Stimulated activated CD4-positive, alpha-beta T cell treated with anti-CD3 and anti-CD28 coated beads, Interleukin-15, amount 100 ng/mL, for 24 hours (primary cell): ENCODE measurements at regions not wholly inside any gene's neighbourhood (a gene's known extent, or its start where the extent isn't known, plus 50 kb on each side); places are given as distances from the start of the nearest gene placed in this dataset.

Source experiments
- DNase-seq: peaks from one replicate; pipeline ENCODE4 v3.0.0-alpha.2; 2020

DNA sequence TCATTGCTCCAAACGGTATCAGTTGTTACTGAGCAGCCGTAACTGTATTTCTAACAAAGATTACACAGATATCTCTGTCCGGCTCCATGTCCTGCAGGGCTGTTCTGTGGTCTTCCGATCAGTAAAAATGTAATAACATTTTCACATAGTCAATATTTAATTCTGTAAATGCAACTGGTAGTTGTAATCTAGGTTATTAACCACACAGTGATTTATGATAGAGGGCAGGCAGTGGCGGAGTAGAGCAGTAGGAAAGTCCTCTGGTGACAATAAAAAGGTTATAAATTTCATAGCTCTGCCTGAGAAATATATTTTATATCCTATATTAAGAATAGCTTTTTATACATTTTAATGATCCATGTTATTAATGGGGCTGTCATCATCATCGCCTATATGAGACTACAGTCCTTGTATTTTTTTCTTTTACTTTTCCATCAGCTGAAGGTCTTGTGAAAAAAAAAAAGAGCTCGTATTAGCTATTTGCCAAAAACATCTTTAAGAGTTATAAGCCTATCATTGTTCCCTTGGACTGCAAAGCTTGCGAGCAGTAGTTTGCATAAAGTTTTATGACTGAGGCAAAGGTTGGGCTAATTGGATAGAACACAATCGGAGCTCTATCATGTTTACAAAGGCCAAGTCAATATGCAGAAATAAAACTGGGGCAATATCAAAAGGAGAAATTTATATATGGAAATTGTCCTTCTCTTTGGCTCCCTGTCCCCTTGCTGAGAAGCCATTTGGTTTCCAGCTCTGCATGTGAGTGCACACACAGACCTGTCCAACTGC is 648.0 kb downstream of the IRX1 start:
- no peak for DNase-seq

DNA sequence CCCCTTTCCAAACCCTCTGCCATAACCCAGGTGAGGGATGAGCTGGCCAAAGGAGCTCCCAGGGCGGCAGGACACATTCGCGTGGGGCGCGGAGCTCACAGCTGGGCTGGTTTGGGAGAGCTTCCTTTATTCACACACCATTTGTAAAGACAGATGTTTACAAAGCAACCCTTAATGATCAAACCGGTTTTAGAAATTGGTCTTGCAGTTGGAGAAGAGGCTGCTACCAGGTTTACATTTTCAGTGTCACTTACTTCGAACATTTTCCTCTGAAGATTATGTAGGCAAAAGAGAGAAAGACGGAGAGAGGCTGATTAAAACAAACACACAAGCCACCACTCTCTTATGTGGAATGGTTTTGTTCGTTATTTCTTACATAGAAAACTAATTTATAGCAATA is 648.7 kb downstream of the IRX1 start:
- no peak for DNase-seq

DNA sequence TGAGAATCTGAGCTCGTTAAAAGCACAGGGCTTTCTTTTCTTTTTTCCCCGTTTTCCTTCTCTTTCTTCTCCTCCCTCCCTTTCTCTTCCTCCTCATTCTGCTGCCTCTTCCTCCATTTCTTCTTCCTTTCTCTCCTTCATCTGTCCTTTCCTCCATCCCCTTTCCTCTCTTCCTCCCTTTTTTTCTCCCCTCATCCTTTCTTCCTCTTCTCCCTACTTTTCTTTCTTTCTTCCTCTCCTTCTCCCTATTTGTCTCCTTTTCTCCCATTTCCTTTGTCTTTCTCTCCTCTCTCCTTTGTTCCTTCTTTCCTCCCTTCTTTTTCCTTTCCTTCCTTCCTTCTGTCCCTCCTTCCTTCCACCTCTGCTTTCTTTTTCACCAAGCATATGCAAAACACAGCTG is 649.4 kb downstream of the IRX1 start:
- no peak for DNase-seq

DNA sequence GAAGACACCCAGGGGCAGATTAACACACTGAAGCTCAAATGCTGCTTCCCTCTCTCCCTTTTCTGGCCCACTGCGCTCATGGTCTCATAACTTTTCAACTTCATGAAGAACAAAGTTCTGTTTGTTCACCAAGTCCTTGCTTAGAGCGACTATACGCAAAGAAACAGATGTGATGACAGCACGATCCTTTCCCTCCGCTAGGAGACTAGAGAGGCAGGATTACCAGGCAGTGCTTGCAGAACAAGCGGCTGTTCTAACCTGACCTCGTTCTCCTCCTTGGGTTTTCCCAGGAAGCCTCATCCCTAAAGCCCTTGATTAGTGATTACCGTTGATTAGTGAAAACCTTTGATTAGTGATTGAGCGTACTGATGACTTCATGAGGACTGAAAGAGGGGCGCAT is 649.9 kb downstream of the IRX1 start:
- DNase-seq: no peak

DNA sequence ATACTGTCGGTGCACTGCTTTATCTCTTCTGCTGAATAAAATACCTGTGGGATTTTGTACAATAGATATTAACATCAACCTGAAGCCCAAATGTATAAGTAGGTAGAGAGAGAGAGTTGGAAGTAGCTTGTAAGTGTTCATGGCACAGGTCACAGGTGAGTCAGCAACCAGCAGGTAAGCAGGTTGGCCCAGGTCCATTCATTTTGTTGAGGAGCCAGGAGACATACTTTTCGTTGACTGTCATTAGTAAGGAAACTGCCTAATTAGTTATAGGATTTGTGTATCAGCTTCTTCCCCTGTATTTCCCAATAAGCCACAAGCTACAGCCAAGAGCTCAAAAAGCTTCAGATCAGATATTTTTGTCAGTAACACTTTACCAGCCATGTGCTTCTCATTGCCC is 650.8 kb downstream of the IRX1 start:
- DNase-seq: no peak

DNA sequence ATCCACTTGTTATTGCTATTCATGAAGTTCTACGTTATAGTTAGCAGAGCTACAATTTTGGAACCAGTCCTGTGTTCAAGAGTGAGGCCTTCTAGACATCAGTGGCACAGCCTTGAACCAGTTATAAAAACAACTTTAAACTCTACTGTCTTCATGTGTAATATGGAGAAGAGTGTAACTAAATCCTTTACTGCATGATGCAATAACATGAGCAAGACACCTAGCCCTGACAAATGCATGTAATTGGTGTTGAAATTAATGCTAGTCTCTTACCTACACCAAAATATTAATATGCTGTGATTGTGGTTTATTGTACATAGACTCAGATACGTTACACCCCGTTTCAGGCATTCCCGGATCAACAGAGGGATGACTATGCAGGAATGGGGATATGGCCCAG is 654.6 kb downstream of the IRX1 start:
- no peak for DNase-seq

DNA sequence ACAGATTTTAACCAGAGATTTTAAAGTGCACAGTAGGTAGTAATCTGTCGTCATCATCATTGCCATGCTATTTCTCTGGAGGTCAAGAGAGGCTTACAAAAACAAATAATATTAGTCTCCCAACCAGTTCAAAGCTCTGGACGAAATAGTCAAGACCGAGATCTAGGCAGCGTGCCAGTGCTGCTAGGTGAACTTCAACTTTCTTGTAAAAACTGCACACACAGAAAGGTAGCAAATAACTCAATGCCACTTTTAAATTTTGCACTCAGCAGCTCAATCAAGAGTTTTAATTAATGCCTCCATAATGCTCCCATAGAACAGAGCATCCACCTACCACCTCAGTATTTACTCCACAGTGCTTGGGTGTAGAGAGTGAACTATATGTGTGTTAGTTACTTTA is 656.8 kb downstream of the IRX1 start:
- no peak for DNase-seq

DNA sequence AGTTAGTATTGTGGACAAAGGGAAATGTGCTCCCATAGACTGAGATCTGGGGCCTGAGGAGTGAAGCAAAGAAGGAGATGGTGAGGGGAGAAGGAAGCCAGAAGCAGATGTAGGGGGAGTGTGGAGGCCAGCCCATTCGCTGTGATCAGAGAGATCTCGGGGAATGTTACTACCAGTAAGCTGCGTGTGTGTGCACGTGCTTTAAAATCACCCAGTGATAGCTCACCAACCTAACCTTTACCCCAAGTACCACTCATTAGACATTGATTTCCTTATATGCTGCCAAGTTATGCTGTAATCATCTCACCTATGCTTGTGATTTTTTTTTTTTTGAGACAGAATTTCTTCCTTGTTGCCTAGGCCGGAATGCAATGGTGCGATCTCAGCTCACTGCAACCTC is 659.1 kb downstream of the IRX1 start:
- no peak for DNase-seq

DNA sequence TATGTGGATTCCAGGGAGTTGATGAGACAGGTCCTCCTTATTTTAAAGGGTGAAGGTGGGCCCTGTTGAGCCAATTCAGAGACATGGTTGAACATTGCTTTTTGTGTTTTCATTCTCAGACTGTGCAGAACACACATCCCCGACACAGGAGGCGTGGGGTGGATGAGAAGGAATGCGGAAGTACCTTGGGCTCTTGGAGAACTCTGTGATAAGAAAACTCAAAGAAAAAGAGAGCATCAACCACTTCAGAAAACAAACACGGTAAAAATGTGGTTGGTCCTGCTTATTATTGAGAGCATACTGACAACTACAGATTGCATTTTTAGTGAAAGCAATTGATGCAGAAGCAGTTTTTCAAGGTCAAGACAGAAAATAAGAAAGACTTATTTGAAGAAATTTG is 659.8 kb downstream of the IRX1 start:
- DNase-seq: no peak

DNA sequence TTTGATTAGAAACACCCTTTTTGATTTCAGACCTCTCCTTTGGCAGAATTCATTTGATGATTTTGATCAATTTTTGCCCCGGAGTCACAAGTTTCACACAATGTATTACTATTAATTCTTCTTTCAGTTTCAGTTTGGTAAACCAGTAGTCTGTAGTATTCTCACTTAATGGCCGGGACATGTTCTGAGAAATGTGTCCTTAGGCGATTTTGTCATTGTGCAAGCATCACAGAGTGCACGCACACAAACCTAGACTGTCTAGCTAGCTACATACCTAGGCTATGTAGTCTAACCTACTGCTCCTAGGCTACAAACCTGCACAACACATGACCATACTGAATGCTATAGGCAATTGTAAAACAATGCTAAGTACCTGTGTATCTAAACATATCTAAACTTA is 662.5 kb downstream of the IRX1 start:
- DNase-seq: no peak

DNA sequence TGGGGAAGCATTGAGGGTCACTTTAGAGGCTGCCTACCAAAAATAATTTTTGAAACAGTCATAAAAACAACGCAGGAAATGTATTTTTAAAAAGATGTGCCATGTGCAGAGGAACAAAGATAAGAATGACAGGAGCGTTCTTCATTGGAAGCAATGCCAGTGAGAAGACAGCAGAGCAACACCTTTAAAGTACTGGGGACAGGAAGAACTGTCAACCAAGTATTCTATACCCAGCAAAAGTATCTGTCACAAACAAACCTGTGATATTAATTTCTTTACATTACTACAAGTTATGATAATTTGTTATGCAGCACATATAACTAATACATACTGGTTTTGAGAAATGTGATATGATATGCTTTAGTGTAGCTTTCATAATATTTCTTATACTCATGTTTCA is 675.6 kb downstream of the IRX1 start:
- no peak for DNase-seq

DNA sequence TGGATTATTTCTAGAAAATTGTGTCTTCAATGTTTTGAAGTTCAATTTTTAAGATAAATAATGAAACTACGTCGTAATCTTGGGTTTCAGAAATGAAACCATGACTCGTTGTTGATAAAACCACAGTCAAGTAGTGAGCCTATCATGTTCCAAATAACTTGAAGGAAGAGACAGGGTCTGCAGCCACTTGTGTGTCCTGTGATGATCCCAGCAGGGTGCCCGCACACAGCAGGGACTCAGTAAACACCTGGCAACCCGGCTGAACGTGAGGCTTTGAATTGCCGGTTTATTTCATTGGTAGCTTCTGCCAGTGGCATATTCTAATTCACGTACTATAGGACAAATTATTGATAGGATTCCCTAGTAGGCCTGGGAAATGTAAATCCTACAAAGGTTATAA is 679.6 kb downstream of the IRX1 start:
- DNase-seq: no peak

DNA sequence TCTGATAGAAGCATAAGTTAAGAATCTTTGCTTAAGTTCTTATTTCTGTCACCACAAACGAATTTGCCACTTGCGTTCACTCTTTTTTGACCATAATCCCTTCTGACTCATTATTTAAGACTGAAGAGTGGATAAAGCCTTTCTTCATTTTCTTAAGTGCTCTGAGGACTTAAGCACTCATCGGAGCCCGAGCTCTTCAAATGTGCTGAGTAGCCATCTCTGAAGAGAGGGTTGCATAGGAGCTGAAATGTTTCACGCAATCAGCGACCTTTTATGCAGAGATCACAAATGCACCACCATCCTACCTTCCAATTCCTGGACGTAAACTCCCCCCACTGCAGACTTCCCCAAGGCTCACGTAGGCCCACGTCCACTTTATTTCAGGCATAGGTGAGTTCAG is 699.2 kb downstream of the IRX1 start:
- DNase-seq: no peak

DNA sequence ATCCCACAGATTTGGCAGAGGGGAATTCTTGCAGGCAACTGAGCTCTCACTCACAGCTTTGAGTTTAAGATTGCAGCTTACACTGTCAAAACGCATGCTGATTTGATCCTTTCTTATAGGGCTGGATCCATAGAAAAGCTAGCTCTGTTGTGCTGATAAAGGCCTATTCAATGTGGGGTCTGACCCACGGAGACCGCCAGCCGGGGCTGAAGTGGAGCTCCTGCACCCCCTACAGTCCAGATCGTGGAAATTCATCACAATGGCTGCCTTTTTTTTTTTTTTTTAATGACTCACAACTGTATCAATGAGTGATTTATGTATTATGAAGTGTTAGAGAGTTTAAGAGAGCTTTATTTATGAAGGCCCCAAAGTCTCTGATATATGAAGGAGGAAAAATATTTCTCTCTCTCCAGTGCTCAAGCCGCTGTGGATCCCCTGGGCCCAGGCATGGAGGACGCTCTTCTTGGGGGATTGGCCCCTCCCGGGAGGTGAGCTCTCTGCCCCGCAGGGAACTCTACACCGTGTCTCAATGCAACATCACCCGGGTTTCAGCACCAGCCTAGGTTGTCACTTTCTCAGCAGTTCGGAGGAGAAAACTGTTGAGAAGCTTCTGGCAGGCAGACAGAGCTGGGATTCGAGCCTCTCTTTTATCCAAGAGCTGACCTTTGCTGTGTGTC is 700.2 kb downstream of the IRX1 start:
- no peak for DNase-seq

DNA sequence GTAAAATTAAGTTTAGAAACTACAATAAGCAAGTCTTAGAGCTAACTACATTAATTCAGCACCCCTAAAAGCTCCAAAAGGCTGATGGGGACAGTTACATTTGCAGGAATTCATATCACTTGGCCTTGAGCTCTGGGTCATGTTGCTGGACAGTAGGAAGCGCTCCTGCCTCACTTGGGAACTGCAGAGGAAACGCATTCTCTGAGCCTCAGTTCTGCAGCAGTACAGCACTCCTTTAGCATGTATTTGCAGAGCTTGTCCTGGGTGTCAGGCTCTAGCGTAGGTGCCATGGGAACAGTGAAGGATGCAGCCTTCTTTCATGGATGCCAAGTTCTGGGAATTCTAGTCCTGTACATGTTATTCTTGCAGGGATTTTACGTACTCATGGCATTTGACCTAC is 710.4 kb downstream of the IRX1 start:
- DNase-seq: no peak

DNA sequence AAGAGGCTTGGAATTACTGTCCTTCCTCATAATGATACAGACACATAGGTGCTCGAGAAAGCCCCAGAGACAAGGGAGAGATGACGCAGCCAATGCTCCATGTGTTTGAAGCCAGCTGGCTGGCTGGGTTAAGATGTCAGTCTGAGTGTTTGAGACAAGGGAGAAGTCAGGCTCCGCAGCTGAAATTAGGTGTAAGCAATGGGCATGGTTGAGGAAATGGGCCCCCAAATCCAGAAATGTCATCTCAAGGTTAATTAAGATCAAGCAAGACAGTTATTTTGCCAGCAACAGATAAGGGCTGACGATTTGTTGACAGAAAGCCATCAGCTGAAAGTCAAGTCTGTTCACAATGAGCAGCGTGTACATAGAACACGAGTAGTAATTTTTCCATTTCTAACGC is 713.4 kb downstream of the IRX1 start:
- DNase-seq: no peak

DNA sequence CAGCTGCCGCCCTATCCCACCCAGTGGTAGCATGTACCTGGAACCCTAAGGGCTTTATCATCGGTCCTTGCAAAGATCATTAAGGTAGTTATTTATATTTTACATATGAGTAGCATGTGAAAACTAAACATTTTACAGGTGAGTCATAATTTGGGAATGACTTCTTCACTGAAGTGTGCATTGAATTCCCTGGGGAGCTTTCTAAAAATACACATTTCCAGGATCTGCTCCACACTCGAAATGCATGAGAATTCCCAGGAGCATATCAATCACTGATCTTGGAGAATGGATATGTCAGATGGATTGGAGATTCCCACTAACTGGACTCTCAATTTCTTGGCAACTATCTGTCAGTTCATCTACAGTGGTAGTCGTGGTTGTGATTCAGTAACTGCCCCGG is 717.5 kb downstream of the IRX1 start:
- no peak for DNase-seq

DNA sequence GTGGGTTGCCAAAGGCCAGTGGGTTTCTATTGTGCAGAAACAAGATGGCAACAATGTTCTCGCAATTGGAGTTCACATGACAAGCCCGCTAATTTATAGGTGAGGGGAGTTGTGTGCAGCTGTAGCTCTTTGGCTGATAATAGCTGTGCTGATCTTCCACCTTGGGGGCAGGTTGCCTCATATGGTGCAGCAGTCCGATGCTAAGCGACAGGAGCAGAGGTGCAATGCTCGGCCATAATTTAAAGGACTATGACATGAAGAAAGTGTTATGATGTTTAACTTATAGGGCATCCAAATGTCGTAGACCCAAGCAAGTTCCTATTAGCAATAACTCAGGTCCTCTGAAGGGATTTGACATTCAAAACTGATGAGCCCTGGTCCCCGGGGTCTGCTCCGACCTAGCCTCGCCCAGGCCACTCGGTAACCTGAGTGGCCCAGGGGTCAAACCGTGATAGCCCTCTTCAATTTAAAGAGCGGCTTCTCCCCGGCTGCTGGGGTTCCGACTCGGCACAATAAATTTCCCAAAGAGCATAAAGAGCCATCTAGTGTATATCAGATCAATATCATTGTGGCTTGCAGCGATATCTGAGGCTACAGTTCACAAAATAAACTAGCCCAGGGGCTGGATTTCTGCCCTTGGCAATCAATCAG is 724.0 kb downstream of the IRX1 start:
- DNase-seq: no peak

DNA sequence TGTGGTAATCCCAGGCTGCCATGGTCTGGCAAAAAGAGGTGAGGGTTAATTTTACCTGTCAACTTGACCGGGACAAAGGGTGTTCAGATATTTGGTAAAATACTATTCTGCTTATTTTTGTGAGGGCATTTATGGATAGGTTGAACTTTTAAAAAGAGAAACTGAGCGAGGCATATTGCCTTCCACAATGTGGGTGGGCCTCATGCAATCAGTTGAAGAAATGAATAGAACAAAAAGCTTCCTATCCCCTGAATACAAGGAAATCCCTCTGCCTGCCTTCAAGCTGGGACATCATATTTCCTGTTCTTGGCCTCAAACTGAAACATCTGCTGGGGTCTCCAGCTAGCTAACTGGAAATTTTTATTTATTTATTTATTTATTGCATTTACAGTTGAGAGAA is 734.7 kb downstream of the IRX1 start:
- no peak for DNase-seq

DNA sequence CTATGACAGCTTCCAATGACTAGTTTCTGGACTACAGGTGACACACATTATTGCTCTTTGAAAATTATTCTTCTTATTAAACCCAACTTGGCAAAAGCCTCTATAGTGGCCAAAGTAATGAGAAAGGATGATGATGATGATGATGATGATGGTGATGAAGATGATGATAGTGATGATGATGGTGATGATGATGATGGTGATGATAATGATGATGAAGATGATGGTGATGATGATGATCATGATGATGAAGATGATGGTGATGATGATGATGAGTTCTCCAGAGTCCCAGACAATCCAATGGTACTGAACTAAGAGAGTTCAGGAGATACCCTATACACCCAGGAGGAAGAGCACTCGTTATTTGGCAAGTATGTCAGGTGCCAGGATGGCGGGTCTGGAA is 739.4 kb downstream of the IRX1 start:
- no peak for DNase-seq

DNA sequence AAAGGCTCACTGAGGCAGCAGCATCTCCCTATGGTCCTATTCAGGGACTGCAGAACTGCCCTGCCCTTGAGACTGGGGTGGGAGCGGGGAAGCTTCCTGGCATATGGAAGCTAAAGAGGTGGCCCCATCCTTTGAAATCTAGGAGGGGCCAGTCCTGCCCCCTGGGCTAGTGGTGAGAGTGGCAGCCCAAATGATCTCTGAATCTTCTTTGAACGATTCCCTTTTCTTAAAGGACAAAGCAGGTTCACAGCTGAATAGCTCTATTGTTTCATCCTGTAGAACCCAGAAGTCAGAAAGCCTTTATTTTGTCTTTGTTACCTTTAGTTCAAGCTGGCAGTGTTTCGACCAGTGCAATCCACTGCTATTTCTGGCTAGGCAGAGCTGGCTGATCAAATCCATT is 741.9 kb downstream of the IRX1 start:
- DNase-seq: no peak

DNA sequence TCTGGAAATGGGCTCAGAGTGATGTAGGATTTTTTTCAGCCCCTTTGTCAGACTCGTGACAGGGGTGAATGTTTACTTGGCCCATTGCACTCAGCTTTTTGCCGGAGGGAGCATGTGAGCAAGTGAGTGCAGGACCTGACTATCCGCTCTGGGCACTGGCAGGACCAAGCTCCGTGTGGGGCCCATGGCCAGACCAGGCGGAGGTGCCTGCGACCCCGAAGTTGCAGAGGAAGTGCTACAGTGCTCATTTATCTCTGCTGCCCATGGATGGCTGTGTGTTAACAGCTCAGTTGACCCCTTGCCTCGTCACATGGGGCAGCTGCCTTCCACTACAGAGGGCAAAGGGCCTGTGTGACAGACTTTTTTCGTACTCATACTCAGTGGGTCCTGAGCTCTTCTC is 744.3 kb downstream of the IRX1 start:
- no peak for DNase-seq

DNA sequence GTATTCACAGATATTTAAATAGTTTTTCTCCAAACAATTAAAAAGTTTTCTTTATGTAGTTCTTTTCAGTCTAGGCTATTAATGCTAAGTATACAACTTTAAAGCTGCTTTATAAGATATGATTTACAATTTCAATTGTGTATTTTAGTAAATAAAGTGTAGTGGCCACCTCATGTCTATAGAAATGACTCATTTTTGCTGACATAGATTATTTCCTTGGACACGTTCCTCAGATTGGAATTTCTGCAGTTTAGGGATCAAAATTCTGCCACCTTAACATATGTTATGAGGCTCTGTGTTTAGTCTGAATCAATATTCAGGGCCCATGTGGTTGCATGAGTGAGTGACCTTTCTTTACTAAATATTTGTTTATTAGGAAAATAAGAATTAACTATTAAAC is 750.2 kb downstream of the IRX1 start:
- no peak for DNase-seq

DNA sequence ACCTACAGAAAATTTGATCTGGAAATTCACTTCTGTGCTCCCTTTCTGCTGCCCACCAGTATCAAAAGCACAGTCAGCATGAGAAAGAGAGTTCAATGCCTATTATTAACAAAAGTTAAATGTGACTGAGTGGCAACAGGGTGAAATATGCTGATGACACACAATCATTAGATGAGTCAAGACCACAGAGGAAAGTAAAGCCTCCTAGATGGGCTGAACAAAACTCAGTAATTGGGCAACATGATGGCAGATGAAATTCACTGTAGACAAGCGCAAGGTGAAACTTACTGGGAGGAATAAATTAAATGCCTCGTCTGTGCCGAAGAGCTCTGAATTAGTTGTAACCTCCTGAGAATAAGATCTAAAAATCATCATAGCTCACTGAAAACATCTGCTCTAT is 752.8 kb downstream of the IRX1 start:
- no peak for DNase-seq

DNA sequence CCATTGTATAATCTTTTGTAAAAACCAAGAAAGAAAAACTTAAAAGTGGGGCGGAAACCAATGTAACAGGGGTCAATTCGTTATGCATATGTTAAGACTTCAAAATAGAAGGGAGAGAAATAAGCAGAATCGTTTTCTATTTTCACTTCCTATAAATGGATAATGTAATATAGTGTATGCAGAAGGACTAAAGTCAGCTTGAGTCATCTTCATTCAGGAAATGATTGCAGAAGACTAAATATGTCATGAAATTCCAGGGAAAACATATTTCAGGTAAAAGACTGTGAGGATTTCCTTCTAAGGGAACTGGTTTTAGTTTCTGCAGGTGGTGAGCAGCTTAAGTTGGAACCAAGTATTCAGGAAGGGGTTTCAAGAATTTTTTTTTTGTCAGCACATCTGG is 753.3 kb downstream of the IRX1 start:
- DNase-seq: no peak
